HCT116 (cell line): ENCODE measurements at regions not wholly inside any gene's neighbourhood (a gene's known extent, or its start where the extent isn't known, plus 50 kb on each side); places are given as distances from the start of the nearest gene placed in this dataset.

Experiments
- ATAC-seq: fragments of 200-7000 bp; cut with Tn5 transposase; 2 replicates; pipeline ENCODE4 v1.9.1; 2020; ENCODE audit warnings: mild to moderate bottlenecking, moderate library complexity
- BruUV-seq: library from RNA; stranded (reverse); fragments of 400-500 nt; replicated peaks from 2 replicates; lab custom pipeline; 2021; lab: Mats Ljungman, UMichigan
- CTCF ChIA-PET: fragments of 300-600 bp; sonication (Branson Sonifier 250); formaldehyde crosslinking; loops from one replicate; lab custom pipeline; 2021; ENCODE audit warnings: antibody characterized with exemption; lab: Charles Lee
- POLR2A ChIA-PET: fragments of 300-600, 350-600 bp; sonication (Branson Sonifier 250); formaldehyde crosslinking; loops from one replicate; lab custom pipeline; 2021; ENCODE audit warnings: antibody characterized with exemption; lab: Charles Lee
- RAD21 ChIA-PET, 2 experiments: fragments of 300-600 bp; sonication (Branson Sonifier 250); formaldehyde crosslinking; loops; one replicate each; lab custom pipeline; 2023; ENCODE audit warnings: low total read pairs in 2 of 2; ENCODE audit not compliant: uncharacterized antibody in 2 of 2, unreplicated experiment in 2 of 2, low non-redundant PET in 1 of 2; lab: Charles Lee
- DNase-seq: peaks from one replicate; pipeline ENCODE4 v3.0.0-alpha.2; 2010; ENCODE audit warnings: low read depth, low spot score
- H2AFZ ChIP-seq: fragments of 200-600 bp; shearing (Covaris generic), sonication (generic); 2 replicates; pipeline ENCODE4 v1.6.1; 2017; ENCODE audit warnings: low read depth, mixed run types, mixed read lengths, antibody characterized with exemption, low read length; ENCODE audit not compliant: poor library complexity, severe bottlenecking
- H3K27ac ChIP-seq: 2 replicates; pipeline ENCODE4 v1.5.1; 2012; ENCODE audit warnings: low read depth, low read length
- H3K27me3 ChIP-seq: fragments of 200-600 bp; sonication (generic); 2 replicates; pipeline ENCODE4 v1.6.1; 2016; ENCODE audit warnings: mixed run types, low read length, mixed read lengths; ENCODE audit not compliant: insufficient read depth
- H3K36me3 ChIP-seq, 2 experiments: fragments of 200-500 bp in 1 of 2; fragments of 200-600 bp in 1 of 2; sonication (Bioruptor generic) in 1 of 2; sonication (generic) in 1 of 2; 2 replicates each; pipeline versions ENCODE4 v1.5.1 to v1.6.1; 2014 to 2016; ENCODE audit warnings: low read length in 2 of 2, inconsistent platforms in 1 of 2, mixed read lengths in 1 of 2, mixed run types in 1 of 2; ENCODE audit not compliant: insufficient read depth in 2 of 2, control insufficient read depth in 1 of 2
- H3K4me1 ChIP-seq, 2 experiments: fragments of 200-600 bp in 1 of 2; sonication (generic) in 1 of 2; 2 replicates each; pipeline versions ENCODE4 v1.5.1 to v1.6.1; 2012 to 2017; ENCODE audit warnings: low read length in 2 of 2, inconsistent platforms in 1 of 2, mild to moderate bottlenecking in 1 of 2, mixed read lengths in 1 of 2, mixed run types in 1 of 2, moderate library complexity in 1 of 2; ENCODE audit not compliant: insufficient read depth in 2 of 2, control insufficient read depth in 1 of 2
- H3K4me2 ChIP-seq: fragments of 200-600 bp; sonication (generic); 2 replicates; pipeline ENCODE4 v1.6.1; 2017; ENCODE audit warnings: mixed run types, low read length, mixed read lengths
- H3K4me3 ChIP-seq, 2 experiments: fragments of 200-600 bp in 1 of 2; sonication (generic) in 1 of 2; replicated peaks in 1 of 2; 2 replicates each; pipeline ENCODE4 v1.5.1; 2011 to 2016; ENCODE audit warnings: low read length in 2 of 2, control low read depth in 1 of 2, low read depth in 1 of 2, mild to moderate bottlenecking in 1 of 2, mixed read lengths in 1 of 2, mixed run types in 1 of 2
- H3K79me2 ChIP-seq: fragments of 200-600 bp; sonication (generic); 2 replicates; pipeline ENCODE4 v1.6.1; 2017; ENCODE audit warnings: mild to moderate bottlenecking, mixed run types, low read length, moderate library complexity, mixed read lengths; ENCODE audit not compliant: insufficient read depth
- H3K9ac ChIP-seq: fragments of 200-600 bp; sonication (generic); 2 replicates; pipeline ENCODE4 v1.6.1; 2016; ENCODE audit warnings: low read length, mixed read lengths
- H3K9me2 ChIP-seq: fragments of 200-600 bp; sonication (generic), shearing (Covaris generic); 2 replicates; pipeline ENCODE4 v1.6.1; 2017; ENCODE audit warnings: mixed run types, mild to moderate bottlenecking, moderate library complexity; ENCODE audit not compliant: insufficient read depth
- H3K9me3 ChIP-seq, 2 experiments: fragments of 200-500 bp in 1 of 2; fragments of 200-600 bp in 1 of 2; sonication (Bioruptor generic) in 1 of 2; sonication (generic) in 1 of 2; 2 replicates each; pipeline ENCODE4 v1.6.1; 2014 to 2017; ENCODE audit warnings: low read length in 2 of 2, mixed read lengths in 2 of 2, inconsistent platforms in 1 of 2, low read depth in 1 of 2, mild to moderate bottlenecking in 1 of 2, mixed run types in 1 of 2, moderate library complexity in 1 of 2; ENCODE audit not compliant: control insufficient read depth in 1 of 2, insufficient read depth in 1 of 2
- H4K20me1 ChIP-seq: fragments of 200-600 bp; sonication (generic), shearing (Covaris generic); 2 replicates; pipeline ENCODE4 v1.6.1; 2017; ENCODE audit warnings: mixed run types, mild to moderate bottlenecking, moderate library complexity; ENCODE audit not compliant: insufficient read depth
- CBX3 ChIP-seq: IDR thresholded peaks from 2 replicates; pipeline ENCODE4 v1.6.1; 2012; ENCODE audit warnings: low read depth
- CTCF ChIP-seq, 3 experiments: fragments of 200-600 bp in 1 of 3; sonication (generic) in 1 of 3; IDR thresholded peaks in 2 of 3; conservative IDR thresholded peaks in 1 of 3; 2 replicates each; pipeline ENCODE4 v1.5.1; 2012 to 2017; ENCODE audit warnings: low read depth in 2 of 3, low read length in 2 of 3, antibody characterized with exemption in 1 of 3, borderline replicate concordance in 1 of 3, control low read depth in 1 of 3, mild to moderate bottlenecking in 1 of 3, mixed read lengths in 1 of 3, mixed run types in 1 of 3, moderate library complexity in 1 of 3; ENCODE audit not compliant: insufficient read depth in 1 of 3
- EGR1 ChIP-seq: IDR thresholded peaks from 2 replicates; pipeline ENCODE4 v1.6.1; 2012; ENCODE audit warnings: low read depth
- EZH2phosphoT487 ChIP-seq: fragments of 200-600 bp; IDR thresholded peaks from 2 replicates; pipeline ENCODE4 v1.6.1; 2018; ENCODE audit warnings: antibody characterized with exemption, borderline replicate concordance
- FOSL1 ChIP-seq: IDR thresholded peaks from 2 replicates; pipeline ENCODE4 v1.6.1; 2012; ENCODE audit warnings: low read depth
- JUND ChIP-seq: IDR thresholded peaks from 2 replicates; pipeline ENCODE4 v1.6.1; 2012
- SRF ChIP-seq: IDR thresholded peaks from 2 replicates; pipeline ENCODE4 v1.6.1; 2012; ENCODE audit warnings: low read depth
- YY1 ChIP-seq: IDR thresholded peaks from 2 replicates; pipeline ENCODE4 v1.6.1; 2011; ENCODE audit warnings: low read length, low read depth, moderate library complexity, mild to moderate bottlenecking; ENCODE audit not compliant: insufficient replicate concordance; ENCODE audit errors: extremely low read depth
- intact Hi-C: fragments of 100-400 bp; cut with micrococcal nuclease; formaldehyde crosslinking; loops from 2 replicates; pipeline ENCODE4 v1.10.0; 2022

- no peak for ATAC-seq
- peaks cover 16% of the 10 kb centered on the region for H3K27me3 ChIP-seq
- TF ChIP-seq JUND (no peak), SRF (no peak), EGR1 (no peak), EZH2phosphoT487 (no peak), CBX3 (no peak)
- TF ChIP-seq, all 23 proteins: peak for 0
- Histone ChIP-seq H3K4me3 (no peak overlapping the region), H3K36me3 (no peaks in the 10 kb centered on the region), H3K9me3 (no peaks in the 10 kb centered on the region), H3K27ac (no peak overlapping the region), H2AFZ (no peak overlapping the region), H3K9ac (no peak overlapping the region), H3K4me1 (no peaks in the 10 kb centered on the region), H4K20me1 (no peaks in the 10 kb centered on the region), H3K4me2 (no peak overlapping the region), H3K79me2 (no peaks in the 10 kb centered on the region), H3K9me2 (no peaks in the 10 kb centered on the region)
- POLR2A ChIA-PET = no interaction called here
- CTCF ChIA-PET = no interaction called here
- RAD21 ChIA-PET = no interaction called here
- no peak for DNase-seq
- intact Hi-C loops = no loop called here
- no TSS peak for BruUV-seq
Observed at GRCh38 chr16:77491091-77491490, 56.3 kb upstream of the ADAMTS18 start.

- CTCF ChIA-PET = no interaction called here
Observed at GRCh38 chr16:77496934-77497333, 62.1 kb upstream of the ADAMTS18 start.

More at GRCh38 chr16:77496934-77497333, 62.1 kb upstream of the ADAMTS18 start:
- no peak for DNase-seq
- H3K4me2 ChIP-seq = no peak overlapping the region
- H3K9ac ChIP-seq = no peak overlapping the region
- BruUV-seq = no TSS peak
- H3K27me3 ChIP-seq = peaks cover 12% of the 10 kb centered on the region; the same call in 1 of the 2 replicates
- intact Hi-C loops = no loop called here
- H3K4me1 ChIP-seq = no peaks in the 10 kb centered on the region
- no peaks in the 10 kb centered on the region for H4K20me1 ChIP-seq
- no peak overlapping the region for H3K27ac ChIP-seq
- H3K4me3 ChIP-seq = no peak overlapping the region
- no peaks in the 10 kb centered on the region for H3K9me3 ChIP-seq
- ChIA-PET POLR2A (no interaction called here), RAD21 (no interaction called here)
- TF ChIP-seq CTCF (IDR thresholded peaks at IDR 0.05 in 2 of 3, conservative IDR thresholded peaks at IDR 0.05 in 1 of 3; ENCODE audit: borderline replicate concordance in 1 of 3, insufficient read depth in 1 of 3, low read depth in 2 of 3, low read length in 2 of 3) = no peak
- TF ChIP-seq YY1 = no peak
- TF ChIP-seq EGR1 = no peak
- no peak for TF ChIP-seq FOSL1
- no peak for ATAC-seq
- no peaks in the 10 kb centered on the region for H3K79me2 ChIP-seq
- H2AFZ ChIP-seq = no peak overlapping the region
- H3K36me3 ChIP-seq = no peaks in the 10 kb centered on the region
- H3K9me2 ChIP-seq = no peaks in the 10 kb centered on the region
